HG03095 (cell line): ENCODE measurements at regions not wholly inside any gene's neighbourhood (a gene's known extent, or its start where the extent isn't known, plus 50 kb on each side); places are given as distances from the start of the nearest gene placed in this dataset.
"Not testable (repeated sequence)": the region's sequence is repeated elsewhere in the genome, so short reads cannot be mapped to it uniquely, and the experiment has no call there.

Experiments used
- ATAC-seq: cut with Tn5 transposase; IDR thresholded peaks from one replicate; pipeline ENCODE4 v1.9.1; 2021; ENCODE audit warnings: moderate library complexity; ENCODE audit not compliant: unreplicated experiment

GRCh38 chr4:85018983-85019382 is 52.5 kb upstream of the WDFY3 start:
- ATAC-seq: no peak

GRCh38 chr4:85019411-85019810 is 52.9 kb upstream of the WDFY3 start:
- ATAC-seq: no peak

- no peak for ATAC-seq
Observed at GRCh38 chr4:85024671-85025070, 58.2 kb upstream of the WDFY3 start.

GRCh38 chr4:85028910-85029309 is 62.4 kb upstream of the WDFY3 start:
- no peak for ATAC-seq

DNA sequence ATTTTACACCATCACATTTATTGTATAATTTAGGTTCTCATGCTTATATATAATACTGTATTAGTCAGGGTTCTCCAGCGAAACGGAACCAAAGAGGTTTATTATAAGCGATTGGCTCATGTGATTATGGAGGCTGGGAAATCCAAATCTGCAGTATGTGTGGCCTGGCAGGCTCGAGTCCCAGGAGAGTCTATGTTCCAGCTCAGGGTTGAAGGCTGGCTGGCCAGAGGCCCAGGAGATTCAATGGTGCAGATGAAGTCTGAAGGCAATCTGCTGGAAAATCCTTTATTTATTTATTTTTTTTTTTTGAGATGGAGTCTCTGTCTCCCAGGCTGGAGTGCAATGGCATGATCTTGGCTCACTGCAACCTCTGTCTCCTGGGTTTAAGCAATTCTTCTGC is 63.0 kb upstream of the WDFY3 start:
- no peak for ATAC-seq

DNA sequence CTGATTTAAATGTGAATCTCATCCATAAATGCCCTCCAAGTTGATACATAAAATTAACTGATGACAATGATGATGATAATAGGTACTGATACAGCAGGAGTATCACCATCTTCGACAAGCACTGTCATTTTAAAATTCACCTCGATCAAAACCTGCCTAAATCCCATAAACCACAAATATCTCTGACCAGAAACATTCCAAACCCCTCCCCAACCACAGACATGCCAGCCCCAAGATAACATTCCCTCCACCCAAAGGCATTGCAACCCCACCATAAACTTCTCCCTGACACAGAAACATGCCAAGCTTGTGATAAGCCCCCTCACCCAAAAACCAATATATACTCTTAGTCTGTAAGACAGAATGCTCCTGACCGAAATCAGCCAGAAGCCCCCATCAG is 63.7 kb upstream of the WDFY3 start:
- no peak for ATAC-seq

- ATAC-seq: not testable (repeated sequence)
Observed at GRCh38 chr4:85033838-85034237, 67.3 kb upstream of the WDFY3 start.

GRCh38 chr4:85039526-85039925 is 73.0 kb upstream of the WDFY3 start:
- no peak for ATAC-seq

DNA sequence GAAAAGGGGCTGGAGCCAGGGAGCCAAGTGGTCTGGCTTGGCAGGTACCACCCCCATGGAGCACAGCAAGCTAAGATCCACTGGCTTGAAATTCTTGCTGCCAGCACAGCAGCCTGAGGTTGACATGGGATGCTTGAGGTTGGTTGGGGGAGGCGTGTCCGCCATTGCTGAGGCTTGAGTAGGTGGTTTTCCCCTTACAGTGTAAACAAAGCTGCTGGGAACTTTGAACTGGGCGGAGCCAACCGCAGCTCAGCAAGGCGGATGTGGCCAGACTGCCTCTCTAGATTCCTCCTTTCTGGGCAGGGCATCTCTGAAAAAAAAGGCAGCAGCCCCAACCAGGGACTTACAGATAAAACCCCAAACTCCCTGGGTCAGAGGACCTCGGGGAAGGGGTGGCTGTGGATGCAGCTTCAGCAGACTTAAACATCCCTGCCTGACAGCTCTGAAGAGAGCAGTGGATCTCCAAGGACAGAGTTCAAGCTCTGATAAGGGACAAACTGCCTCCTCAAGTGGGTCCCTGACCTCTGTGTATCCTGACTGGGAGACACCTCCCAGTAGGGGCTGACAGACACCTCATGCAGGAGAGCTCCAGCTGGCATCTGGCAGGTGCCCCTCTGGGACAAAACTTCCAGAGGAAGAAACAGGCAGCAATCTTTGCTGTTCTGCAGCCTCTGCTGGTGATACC is 77.5 kb upstream of the WDFY3 start:
- ATAC-seq: peak; percentile 80

DNA sequence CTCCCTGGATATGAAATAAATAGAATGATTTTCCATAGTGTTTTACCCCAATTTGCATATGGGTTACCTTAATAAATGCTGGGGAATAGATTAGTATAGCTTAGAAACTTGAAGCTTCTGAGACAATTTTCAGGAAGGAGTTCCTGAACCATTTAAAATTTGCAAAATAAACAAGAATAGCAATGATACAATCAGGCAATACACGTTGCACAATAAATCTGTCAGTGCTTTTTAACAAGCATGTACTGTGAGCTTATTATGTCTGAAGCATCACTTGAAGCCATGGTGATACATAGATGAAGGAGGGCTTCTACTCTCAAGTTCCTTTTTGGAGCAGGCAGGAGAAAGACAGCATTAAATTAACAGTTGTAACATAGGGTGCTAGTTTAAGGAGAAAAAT is 84.2 kb upstream of the WDFY3 start:
- no peak for ATAC-seq

DNA sequence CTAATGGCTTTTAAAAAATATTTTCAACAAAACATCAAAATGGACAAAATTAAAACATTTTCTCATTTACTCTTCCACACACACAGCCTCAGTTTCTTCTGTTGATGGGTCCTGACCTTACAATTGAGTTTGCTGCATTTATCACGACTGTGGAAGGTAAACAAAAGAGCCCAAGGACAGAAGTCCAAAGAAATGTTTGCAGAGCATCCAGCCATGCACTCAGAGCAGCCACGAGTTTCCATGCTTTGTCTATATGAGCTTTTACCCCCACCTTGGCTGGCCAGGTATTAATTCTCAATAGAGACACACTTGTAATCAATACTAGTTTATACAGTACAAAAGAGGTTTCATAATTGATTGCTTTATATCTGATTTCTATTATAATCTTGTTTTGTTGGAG is 85.0 kb upstream of the WDFY3 start:
- no peak for ATAC-seq

DNA sequence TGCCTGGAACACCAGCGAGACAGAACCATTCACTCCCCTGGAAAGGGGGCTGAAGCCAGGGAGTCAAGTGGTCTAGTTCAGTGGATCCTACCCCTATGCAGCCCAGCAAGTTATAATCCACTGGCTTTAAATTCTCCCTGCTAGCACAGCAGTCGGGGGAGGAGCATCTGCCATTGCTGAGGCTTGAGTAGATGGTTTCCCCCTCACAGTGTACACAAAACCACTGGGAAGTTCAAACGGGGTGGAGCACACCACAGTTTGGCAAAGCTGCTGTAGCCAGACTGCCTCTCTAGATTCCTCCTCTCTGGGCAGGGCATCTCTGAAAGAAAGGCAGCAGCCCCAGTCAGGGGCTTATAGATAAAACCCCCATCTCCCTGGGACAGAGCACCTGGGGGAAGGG is 88.4 kb upstream of the WDFY3 start:
- ATAC-seq: not testable (repeated sequence)

DNA sequence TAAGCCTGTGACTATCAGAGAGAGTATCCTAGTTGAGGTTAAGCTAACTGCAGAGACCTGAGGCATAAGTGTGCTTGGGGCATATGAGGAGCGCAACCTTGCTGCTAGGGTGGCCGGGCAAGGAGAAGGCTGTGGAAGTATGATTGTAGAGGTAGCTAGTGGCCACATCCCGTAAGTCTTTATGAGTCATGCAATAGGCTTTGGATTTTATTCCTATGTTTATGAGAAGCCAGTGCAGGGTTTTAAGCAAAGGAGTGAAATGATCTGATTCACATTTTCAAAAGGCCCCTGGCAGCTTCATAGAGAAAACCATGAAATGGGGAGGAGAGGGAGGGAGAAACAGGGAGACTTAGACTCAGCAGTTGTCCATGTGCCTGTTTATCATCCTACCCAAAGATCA is 92.1 kb upstream of the WDFY3 start:
- no peak for ATAC-seq

- ATAC-seq: no peak
Observed at GRCh38 chr4:85061974-85062373, 95.5 kb upstream of the WDFY3 start.

GRCh38 chr4:85062466-85062865 is 96.0 kb upstream of the WDFY3 start:
- ATAC-seq: no peak

DNA sequence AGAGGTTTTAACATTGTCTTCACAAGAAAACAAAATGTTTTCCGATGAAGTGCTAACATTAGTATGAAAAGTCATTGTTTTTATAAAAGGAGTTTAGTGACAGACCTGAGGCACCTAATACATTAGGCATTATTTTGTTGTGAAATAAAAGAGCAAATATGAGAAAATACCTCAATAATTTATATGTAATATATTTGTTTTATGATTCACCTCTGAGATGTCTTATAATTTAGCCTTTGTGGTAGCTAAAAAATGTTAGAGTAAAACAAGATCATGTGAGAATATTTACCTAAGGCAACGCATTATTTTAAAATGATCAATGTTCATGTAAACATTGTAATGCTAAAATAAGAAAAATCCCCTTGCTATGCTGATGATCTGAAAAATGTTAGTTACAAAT is 100.9 kb upstream of the WDFY3 start:
- ATAC-seq: no peak

DNA sequence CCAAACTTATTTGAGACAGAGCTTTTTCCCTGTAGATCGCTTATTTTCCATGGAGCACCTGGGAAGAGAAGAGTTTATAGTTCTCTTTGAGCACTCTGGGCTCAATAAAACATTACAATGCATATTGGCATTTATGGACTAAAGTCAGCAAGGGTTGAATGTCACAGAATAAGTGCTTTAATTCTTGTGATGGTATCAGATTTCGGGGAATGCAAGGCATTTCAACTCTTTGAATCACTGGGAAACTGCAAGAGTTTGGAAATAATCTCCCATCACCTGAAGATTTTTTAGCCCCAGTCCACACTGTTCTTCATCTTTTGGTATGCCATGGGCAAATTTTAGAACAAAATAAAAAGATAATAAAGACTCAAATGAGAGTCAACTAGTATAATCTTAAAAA is 111.5 kb upstream of the WDFY3 start:
- no peak for ATAC-seq

DNA sequence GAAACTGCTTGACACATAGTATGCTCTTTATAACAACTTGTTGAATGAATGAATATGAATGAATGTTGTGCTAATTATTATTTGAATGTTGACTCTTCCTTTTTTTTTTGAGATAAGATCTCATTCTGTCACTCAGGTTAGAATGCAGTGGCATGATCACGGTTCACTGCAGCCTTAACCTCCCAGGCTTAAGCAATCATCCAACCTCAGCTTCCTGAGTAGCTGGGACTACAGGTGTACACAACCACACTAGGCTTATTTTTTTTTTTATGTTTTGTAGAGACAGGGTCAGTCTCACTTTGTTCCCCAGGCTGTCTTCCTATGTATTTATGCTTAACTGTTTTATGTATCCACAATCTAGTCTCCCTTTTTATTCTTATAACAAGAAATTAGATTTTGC is 114.7 kb upstream of the WDFY3 start:
- no peak for ATAC-seq

GRCh38 chr4:85084371-85085094 is 118.0 kb upstream of the WDFY3 start:
- peak; percentile 91 for ATAC-seq

- no peak for ATAC-seq
Observed at GRCh38 chr4:85086721-85087120, 120.2 kb upstream of the WDFY3 start.

DNA sequence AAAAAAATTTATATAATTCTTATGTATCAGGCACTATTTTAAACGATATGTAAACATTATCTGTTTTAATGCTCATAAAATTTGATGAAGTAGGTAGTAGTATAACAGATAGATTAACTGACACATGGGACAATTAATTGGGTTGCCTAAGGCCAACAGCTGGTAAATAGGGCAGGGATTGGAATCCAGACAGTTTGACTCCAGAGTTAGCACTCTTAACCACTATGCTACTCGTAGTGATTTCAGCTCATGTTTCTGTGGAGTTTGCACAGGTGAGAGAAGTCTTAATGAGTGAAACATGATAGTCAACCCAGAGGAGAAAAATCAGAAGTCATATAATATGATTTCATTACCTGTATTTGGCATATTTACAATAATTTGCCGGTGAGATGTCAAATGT is 126.0 kb upstream of the WDFY3 start:
- ATAC-seq: no peak

DNA sequence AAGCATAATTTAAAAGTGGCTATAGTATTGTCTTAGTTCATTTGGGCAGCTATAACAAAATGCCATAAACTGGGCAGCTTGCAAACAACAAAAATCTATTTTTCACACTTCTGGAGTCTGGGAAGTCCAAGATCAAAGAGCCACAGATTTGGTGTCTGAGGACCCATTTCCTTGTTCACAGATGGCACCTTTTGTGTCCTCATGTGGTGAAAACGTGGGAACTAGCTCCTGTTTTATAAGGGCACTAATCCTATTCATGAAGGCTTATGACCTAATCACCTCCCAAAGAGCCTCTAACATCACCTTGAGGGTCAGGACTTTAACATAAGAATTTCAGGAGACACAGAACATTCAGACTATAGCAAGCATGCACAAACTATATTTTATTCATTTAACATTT is 126.5 kb upstream of the WDFY3 start:
- ATAC-seq: no peak

- ATAC-seq: no peak
Observed at GRCh38 chr4:85094735-85095134, 128.2 kb upstream of the WDFY3 start.
